Mucosa of gallbladder (tissue), 1 donor: ENCODE measurements at regions not wholly inside any gene's neighbourhood (a gene's known extent, or its start where the extent isn't known, plus 50 kb on each side); places are given as distances from the start of the nearest gene placed in this dataset.

Source experiments
- DNase-seq: peaks from one replicate; pipeline ENCODE4 v3.0.0-alpha.2; 2020; ENCODE audit warnings: low spot score
- donor health status: DM: no; HTN: no; CAD: no.

DNA sequence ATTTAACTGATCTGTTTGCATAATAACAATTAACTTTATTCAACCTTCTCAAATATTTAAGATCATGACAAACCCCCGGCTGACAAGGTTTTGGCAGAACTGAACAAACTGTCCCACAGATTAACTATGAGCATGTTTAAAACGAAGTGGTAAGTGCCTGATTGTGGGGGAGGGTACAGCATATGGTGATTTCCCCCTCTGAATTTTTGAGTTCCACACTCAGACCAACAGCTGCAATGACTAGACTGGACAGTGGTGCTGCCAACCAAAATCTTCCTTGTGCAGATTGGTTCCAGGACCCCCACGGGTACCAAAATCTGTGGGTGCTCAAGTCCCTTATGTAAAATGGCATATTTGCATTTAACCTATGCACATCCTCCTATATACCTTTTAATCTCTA lies 449.5 kb downstream of the SHQ1 start:
- DNase-seq = no peak

DNA sequence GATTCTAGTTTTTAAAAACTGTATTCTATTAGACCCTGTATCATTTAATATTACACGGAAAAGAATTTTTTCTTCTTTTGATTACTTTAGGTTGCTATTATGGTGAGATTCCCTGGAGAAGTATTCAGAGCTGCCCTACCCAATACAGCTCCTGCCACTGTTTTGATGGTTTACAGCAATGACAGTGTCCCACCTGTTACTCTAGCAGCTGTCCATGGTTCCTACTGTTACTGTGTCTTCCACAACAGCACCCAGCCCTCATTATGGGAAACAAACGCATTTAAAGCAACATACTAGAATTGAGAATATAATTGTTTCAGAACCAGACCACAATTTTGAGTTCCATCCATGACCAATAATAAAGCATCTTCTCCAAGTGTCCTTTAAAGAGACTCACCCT lies 450.7 kb downstream of the SHQ1 start:
- no peak for DNase-seq

- no peak for DNase-seq
These were observed 451.3 kb downstream of the SHQ1 start for GRCh38 chr3:72396899-72397298.

- no peak for DNase-seq
These were observed 452.4 kb downstream of the SHQ1 start for GRCh38 chr3:72395776-72396311.

DNA sequence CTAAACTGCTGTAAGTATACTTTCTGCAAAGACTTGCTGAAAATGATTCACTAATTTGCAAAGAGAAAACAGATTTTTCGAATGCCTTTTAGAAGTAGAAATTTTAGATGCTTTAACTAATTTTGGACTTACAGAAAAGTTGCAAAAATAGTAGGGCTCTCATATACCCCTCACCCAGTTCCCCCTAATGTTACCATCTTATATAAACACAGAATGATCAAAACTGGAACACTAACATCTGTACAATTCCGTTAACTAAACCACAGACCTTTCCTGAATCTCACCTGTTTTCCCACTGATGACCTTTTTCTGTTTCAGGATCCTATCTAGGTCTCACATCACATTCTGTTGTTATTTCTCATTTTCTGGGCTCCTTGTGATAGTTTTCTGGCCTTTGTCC lies 454.8 kb downstream of the SHQ1 start:
- no peak for DNase-seq

DNA sequence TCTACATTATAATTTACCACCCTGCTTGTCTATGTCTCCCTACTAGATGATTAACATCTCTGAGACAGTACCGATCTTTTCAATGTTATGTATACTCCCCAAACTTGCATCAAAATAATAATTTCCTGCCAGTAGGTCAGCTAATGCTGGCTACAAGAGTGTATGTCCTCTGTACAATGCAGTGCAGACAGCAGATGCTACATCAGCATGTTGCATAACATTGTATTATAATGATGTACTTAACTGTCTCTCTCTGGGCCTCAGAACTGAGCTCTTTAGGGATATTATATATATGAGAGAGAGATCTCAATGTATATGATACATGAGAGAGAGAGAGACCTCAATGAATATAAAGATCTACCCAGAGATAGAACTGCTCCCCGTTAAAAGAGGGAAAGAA lies 456.6 kb downstream of the SHQ1 start:
- DNase-seq = no peak

GRCh38 chr3:72390841-72391240 lies 457.4 kb downstream of the SHQ1 start:
- DNase-seq = no peak

DNA sequence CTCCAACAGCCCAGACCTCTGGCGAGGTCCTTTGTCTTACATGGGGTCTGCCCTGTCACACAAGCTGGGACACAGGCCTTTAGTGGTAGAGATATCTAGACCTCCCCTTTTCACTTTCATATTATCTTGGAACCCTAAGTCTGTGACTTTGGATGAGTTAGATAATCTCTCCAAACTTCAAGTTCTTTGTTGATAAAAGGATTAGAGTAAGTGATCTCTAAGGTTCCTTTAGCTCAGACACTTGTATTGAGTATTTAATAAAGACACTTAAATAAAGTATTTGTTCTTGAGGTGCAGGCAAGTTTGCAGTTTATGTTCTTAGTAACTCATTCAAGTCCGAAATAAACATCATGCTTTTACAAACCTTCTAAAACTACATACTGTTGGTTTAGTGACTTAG lies 459.6 kb downstream of the SHQ1 start:
- DNase-seq = no peak

DNA sequence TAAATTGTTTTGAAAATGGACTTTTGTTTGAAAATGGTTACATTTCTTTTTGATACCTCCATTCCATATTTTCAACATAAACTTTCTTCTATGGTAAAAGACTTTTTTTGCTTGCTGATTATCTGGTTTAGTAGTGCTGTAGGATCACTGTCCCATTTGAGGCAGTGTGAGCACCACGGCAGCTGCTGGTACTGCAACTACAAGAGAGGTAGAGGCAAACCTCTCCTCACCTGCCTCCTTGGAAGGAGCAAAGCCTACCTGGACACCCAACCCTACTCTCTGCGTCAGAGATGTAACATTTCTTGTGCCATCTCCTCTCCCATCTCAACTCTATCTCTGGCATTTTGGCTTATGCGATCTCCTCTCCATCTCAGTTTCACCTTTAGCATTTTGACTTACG lies 460.1 kb downstream of the SHQ1 start:
- no peak for DNase-seq

- DNase-seq = no peak
These were observed 461.8 kb downstream of the SHQ1 start for GRCh38 chr3:72386327-72387000.

- DNase-seq = no peak
These were observed 463.1 kb downstream of the SHQ1 start for GRCh38 chr3:72385167-72385566.

- no peak for DNase-seq
These were observed 463.6 kb downstream of the SHQ1 start for GRCh38 chr3:72384602-72385001.

DNA sequence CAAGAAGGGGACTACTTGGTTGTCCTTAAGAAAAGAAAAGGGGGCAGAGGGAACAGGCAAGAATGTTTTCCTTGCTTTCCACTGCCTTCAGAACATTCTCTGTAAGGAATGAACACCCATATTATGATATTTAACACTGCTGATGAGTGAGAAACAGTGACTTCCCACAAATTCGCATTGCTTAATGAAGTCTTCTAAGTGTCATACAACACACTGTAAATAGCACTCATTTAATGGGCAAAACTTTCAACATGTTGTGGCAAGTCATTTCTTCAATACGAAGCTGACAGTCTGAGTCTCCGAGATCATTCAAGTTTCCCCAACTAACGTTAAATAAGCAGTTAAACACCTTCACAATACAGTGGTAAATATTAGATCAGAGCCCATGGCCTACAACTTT lies 464.4 kb downstream of the SHQ1 start:
- no peak for DNase-seq

GRCh38 chr3:72383230-72383629 lies 465.0 kb downstream of the SHQ1 start:
- no peak for DNase-seq

DNA sequence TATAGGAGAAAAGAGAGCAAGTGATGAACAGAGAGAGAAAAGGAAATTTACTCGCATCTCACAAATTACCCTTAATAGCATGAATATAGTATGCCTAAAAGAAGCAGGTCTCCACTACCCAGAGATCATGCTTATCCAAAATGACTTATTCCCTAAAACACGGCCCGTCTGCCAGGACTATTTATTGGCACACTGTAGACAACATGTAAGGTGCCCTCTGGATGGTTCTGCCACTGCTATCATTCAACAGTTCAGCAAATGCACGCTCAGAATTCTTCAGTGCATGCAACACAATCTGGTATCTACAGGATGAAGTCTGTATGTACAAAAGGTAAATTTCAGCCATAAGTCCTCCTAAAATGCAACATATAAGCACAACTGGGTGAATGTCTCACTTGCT lies 465.8 kb downstream of the SHQ1 start:
- no peak for DNase-seq

GRCh38 chr3:72381584-72381983 lies 466.7 kb downstream of the SHQ1 start:
- DNase-seq = no peak

- DNase-seq = no peak
These were observed 467.3 kb downstream of the SHQ1 start for GRCh38 chr3:72380711-72381493.

- no peak for DNase-seq
These were observed 468.1 kb downstream of the SHQ1 start for GRCh38 chr3:72380193-72380592.

- no peak for DNase-seq
These were observed 468.6 kb downstream of the SHQ1 start for GRCh38 chr3:72379500-72380187.

GRCh38 chr3:72378287-72378686 lies 470.0 kb downstream of the SHQ1 start:
- DNase-seq = no peak

- no peak for DNase-seq
These were observed 471.1 kb downstream of the SHQ1 start for GRCh38 chr3:72376956-72377710.
